PC-9 (cell line): ENCODE measurements at regions not wholly inside any gene's neighbourhood (a gene's known extent, or its start where the extent isn't known, plus 50 kb on each side); places are given as distances from the start of the nearest gene placed in this dataset.

Experiments used
- BruUV-seq: library from RNA; stranded (reverse); fragments of 400-500 nt; replicated peaks from 2 replicates; lab custom pipeline; 2021; lab: Mats Ljungman, UMichigan
- CTCF ChIA-PET: fragments of 300-600 bp; sonication (Branson Sonifier 250); formaldehyde crosslinking; loops from one replicate; lab custom pipeline; 2022; ENCODE audit warnings: antibody characterized with exemption; lab: Charles Lee
- POLR2A ChIA-PET: fragments of 300-600 bp; sonication (Branson Sonifier 250); formaldehyde crosslinking; loops from one replicate; lab custom pipeline; 2022; ENCODE audit warnings: antibody characterized with exemption; ENCODE audit not compliant: unreplicated experiment; lab: Charles Lee
- DNase-seq, 2 experiments: peaks; one replicate each; pipeline versions ENCODE4 v3.0.0 to v3.0.0-alpha.2; 2015 to 2022; ENCODE audit warnings: mixed read lengths in 1 of 2
- H2AFZ ChIP-seq: fragments of 200-600 bp; sonication (generic); 2 replicates; pipeline ENCODE4 v1.8.1; 2017; ENCODE audit warnings: antibody characterized with exemption
- H3F3A ChIP-seq: fragments of 200-600 bp; sonication (generic); 2 replicates; pipeline ENCODE4 v1.8.1; 2017; ENCODE audit warnings: antibody characterized with exemption, mild to moderate bottlenecking, low read depth; ENCODE audit not compliant: insufficient read depth
- H3K27ac ChIP-seq: fragments of 200-600 bp; sonication (generic); 2 replicates; pipeline ENCODE4 v1.6.1; 2016; ENCODE audit warnings: mixed run types
- H3K27me3 ChIP-seq: fragments of 200-600 bp; sonication (generic); 2 replicates; pipeline ENCODE4 v1.6.1; 2016; ENCODE audit warnings: low read depth, mixed run types; ENCODE audit not compliant: insufficient read depth
- H3K36me3 ChIP-seq: fragments of 200-600 bp; sonication (generic); 2 replicates; pipeline ENCODE4 v1.6.1; 2016; ENCODE audit warnings: low read depth, mixed run types
- H3K4me1 ChIP-seq: fragments of 200-600 bp; sonication (generic); replicated peaks from 2 replicates; pipeline ENCODE4 v1.6.1; 2016; ENCODE audit warnings: mixed run types; ENCODE audit not compliant: insufficient read depth
- H3K4me2 ChIP-seq: fragments of 200-600 bp; sonication (generic); 2 replicates; pipeline ENCODE4 v1.6.1; 2017; ENCODE audit warnings: mixed run types
- H3K4me3 ChIP-seq: fragments of 200-600 bp; sonication (generic); 2 replicates; pipeline ENCODE4 v1.6.1; 2016; ENCODE audit warnings: mixed run types
- H3K79me2 ChIP-seq: fragments of 200-600 bp; sonication (generic); 2 replicates; pipeline ENCODE4 v1.6.1; 2017; ENCODE audit warnings: low read depth, mixed run types
- H3K9me2 ChIP-seq: fragments of 200-600 bp; sonication (generic); 2 replicates; pipeline ENCODE4 v1.8.1; 2017; ENCODE audit warnings: mild to moderate bottlenecking; ENCODE audit not compliant: insufficient read depth
- H3K9me3 ChIP-seq: fragments of 200-600 bp; sonication (generic); 2 replicates; pipeline ENCODE4 v1.8.1; 2016; ENCODE audit warnings: low read depth; ENCODE audit not compliant: insufficient read depth
- H4K20me1 ChIP-seq: fragments of 200-600 bp; sonication (generic); 2 replicates; pipeline ENCODE4 v1.8.1; 2017; ENCODE audit not compliant: insufficient read depth
- CTCF ChIP-seq: fragments of 200-600 bp; sonication (generic); conservative IDR thresholded peaks from 2 replicates; pipeline ENCODE4 v1.6.1; 2017; ENCODE audit warnings: mixed run types, antibody characterized with exemption, mild to moderate bottlenecking, moderate library complexity
- EZH2 ChIP-seq: fragments of 200-600 bp; sonication (generic); IDR thresholded peaks from 2 replicates; pipeline ENCODE4 v1.8.0; 2017; ENCODE audit warnings: antibody characterized with exemption, low read depth
- intact Hi-C: fragments of 100-400 bp; cut with micrococcal nuclease; formaldehyde crosslinking; loops from one replicate; pipeline ENCODE4 v1.10.0; 2022; ENCODE audit not compliant: unreplicated experiment

DNA sequence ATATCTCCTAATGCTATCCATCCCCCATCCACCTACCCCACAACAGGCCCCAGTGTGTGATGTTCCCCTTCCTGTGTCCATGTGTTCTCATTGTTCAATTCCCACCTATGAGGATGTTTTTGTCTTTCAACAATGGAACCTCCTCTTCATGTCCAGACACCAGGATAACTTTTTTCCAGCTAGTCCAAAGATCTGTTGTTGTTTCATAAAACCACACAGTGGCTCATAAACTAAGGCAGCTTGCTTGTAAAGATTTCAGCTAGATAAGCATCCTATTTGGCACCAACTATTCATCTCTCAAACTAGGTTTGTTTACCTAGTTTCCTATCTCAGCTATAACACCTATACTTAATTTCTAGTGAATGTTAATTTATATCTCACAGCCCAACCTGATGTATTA, 937.7 kb downstream of the TRIB2 start:
- no TSS peak for BruUV-seq
- H3K4me2 ChIP-seq: no peak overlapping the region
- no peaks in the 10 kb centered on the region for H3K79me2 ChIP-seq
- no peaks in the 10 kb centered on the region for H3K9me2 ChIP-seq
- no peak for DNase-seq
- no peaks in the 10 kb centered on the region for H3F3A ChIP-seq
- intact Hi-C loops: no loop called here
- no peaks in the 10 kb centered on the region for H3K36me3 ChIP-seq
- H3K27me3 ChIP-seq: no peaks in the 10 kb centered on the region
- H2AFZ ChIP-seq: no peak overlapping the region
- ChIA-PET CTCF (no interaction called here), POLR2A (no interaction called here)
- peaks cover 10% of the 10 kb centered on the region; the same call in 1 of the 2 replicates for H3K9me3 ChIP-seq
- no peaks in the 10 kb centered on the region for H4K20me1 ChIP-seq
- no peaks in the 10 kb centered on the region; the same call in 1 of the 2 replicates for H3K4me1 ChIP-seq
- no peak overlapping the region for H3K27ac ChIP-seq
- H3K4me3 ChIP-seq: no peak overlapping the region
- TF ChIP-seq CTCF: no peak
- TF ChIP-seq EZH2: no peak

GRCh38 chr2:13660231-13660630, 943.5 kb downstream of the TRIB2 start:
- intact Hi-C loops: no loop called here
- no peaks in the 10 kb centered on the region for H3K9me2 ChIP-seq
- no peak overlapping the region for H3K4me2 ChIP-seq
- TF ChIP-seq EZH2: no peak
- TF ChIP-seq CTCF: no peak
- no peaks in the 10 kb centered on the region for H3K79me2 ChIP-seq
- no peak for DNase-seq
- BruUV-seq: no TSS peak
- no peak overlapping the region for H2AFZ ChIP-seq
- no peaks in the 10 kb centered on the region for H3K9me3 ChIP-seq
- H4K20me1 ChIP-seq: no peaks in the 10 kb centered on the region
- H3K27ac ChIP-seq: no peak overlapping the region
- H3K4me1 ChIP-seq: no peaks in the 10 kb centered on the region
- no peak overlapping the region for H3K4me3 ChIP-seq
- no peaks in the 10 kb centered on the region for H3K27me3 ChIP-seq
- CTCF ChIA-PET: no interaction called here
- H3F3A ChIP-seq: no peaks in the 10 kb centered on the region
- POLR2A ChIA-PET: no interaction called here
- no peaks in the 10 kb centered on the region for H3K36me3 ChIP-seq

GRCh38 chr2:13662055-13662454, 945.3 kb downstream of the TRIB2 start:
- no peaks in the 10 kb centered on the region for H3F3A ChIP-seq
- H3K9me3 ChIP-seq: no peaks in the 10 kb centered on the region
- no TSS peak for BruUV-seq
- H3K27me3 ChIP-seq: no peaks in the 10 kb centered on the region
- no peaks in the 10 kb centered on the region for H3K79me2 ChIP-seq
- H3K9me2 ChIP-seq: no peaks in the 10 kb centered on the region
- ChIA-PET POLR2A (no interaction called here), CTCF (interaction anchor here (0.7 kb wide), 1 partner anchor 1463 kb away, joined by 3 read pairs; no protein-coding TSS in a partner anchor)
- intact Hi-C loops: no loop called here
- DNase-seq: no peak
- no peak overlapping the region for H3K27ac ChIP-seq
- TF ChIP-seq CTCF (no peak), EZH2 (no peak)
- no peaks in the 10 kb centered on the region for H4K20me1 ChIP-seq
- no peak overlapping the region for H3K4me2 ChIP-seq
- no peaks in the 10 kb centered on the region for H3K4me1 ChIP-seq
- H2AFZ ChIP-seq: no peak overlapping the region
- H3K36me3 ChIP-seq: no peaks in the 10 kb centered on the region
- H3K4me3 ChIP-seq: no peak overlapping the region
